Omental fat pad (tissue), 3 donors: ENCODE measurements at regions not wholly inside any gene's neighbourhood (a gene's known extent, or its start where the extent isn't known, plus 50 kb on each side); places are given as distances from the start of the nearest gene placed in this dataset. TPM values are rescaled to one million over a fixed set of nuclear protein-coding genes. Genes with fewer than 3 reads are reported as not detected.

Experiments used
- ATAC-seq: fragments of 150-250 bp; one replicate; pipeline ENCODE4 v1.9.1; 2016; ENCODE audit warnings: mild to moderate bottlenecking, moderate library complexity; ENCODE audit not compliant: low FRiP score
- DNase-seq: peaks from one replicate; pipeline ENCODE4 v3.0.0-alpha.2; 2019; ENCODE audit warnings: low spot score
- CTCF ChIP-seq, 3 donors: fragments of 450-650 bp; IDR thresholded peaks; one replicate each; pipeline ENCODE4 v1.5.1; 2016 to 2017; ENCODE audit warnings: antibody characterized with exemption in 3 of 3, mild to moderate bottlenecking in 3 of 3, moderate library complexity in 2 of 3
- small RNA-seq: library from RNA; depleted of rRNA; stranded (forward); fragments of <200 nt; gene quantifications from one replicate; pipeline ENCODE3, GENCODE V24; 2016

- DNase-seq (no peak), ATAC-seq (no peak)
- TF ChIP-seq CTCF (IDR thresholded peaks at IDR 0.05), result no peak
These were observed 51.9 kb upstream of the PICALM start for GRCh38 chr11:86120807-86121206.

GRCh38 chr11:86119906-86120305, 51.0 kb upstream of the PICALM start:
- DNase-seq (no peak), ATAC-seq (no peak)
- no peak for TF ChIP-seq CTCF (IDR thresholded peaks at IDR 0.05)

GRCh38 chr11:86119077-86119476, 50.2 kb upstream of the PICALM start:
- DNase-seq (no peak), ATAC-seq (no peak)
- no peak for TF ChIP-seq CTCF (IDR thresholded peaks at IDR 0.05)

Small RNA genes in the stretch of these regions (small RNA-seq; reads per million reads assigned to genes)
- not detected for gene RNU6-560P
